ENCODE measurements at regions not wholly inside any gene's neighbourhood (a gene's known extent, or its start where the extent isn't known, plus 50 kb on each side); places are given as distances from the start of the nearest gene placed in this dataset.
"Not testable (repeated sequence)": the region's sequence is repeated elsewhere in the genome, so short reads cannot be mapped to it uniquely, and the experiment has no call there.

GRCh38 chr17:54196751-54197150, 374.0 kb downstream of the KIF2B start:
- DNase-seq: no peak

DNA sequence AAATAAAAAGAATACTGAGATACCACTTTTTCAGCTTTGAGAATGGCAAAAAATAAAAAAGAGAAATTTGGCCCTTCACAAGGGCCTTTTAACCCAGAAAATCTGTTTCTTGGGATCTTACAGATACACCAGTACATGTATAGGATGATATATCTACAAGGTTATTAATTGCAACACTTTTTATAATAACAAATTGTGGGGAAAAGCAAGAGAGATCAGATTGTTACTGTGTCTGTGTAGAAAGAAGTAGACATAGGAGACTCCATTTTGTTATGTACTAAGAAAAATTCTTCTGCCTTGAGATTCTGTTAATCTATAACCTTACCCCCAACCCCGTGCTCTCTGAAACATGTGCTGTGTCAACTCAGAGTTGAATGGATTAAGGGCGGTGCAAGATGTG, 378.7 kb downstream of the KIF2B start:
- DNase-seq: not testable (repeated sequence)

- DNase-seq: no peak
These were observed 398.1 kb downstream of the KIF2B start for GRCh38 chr17:54220829-54221228.

GRCh38 chr17:54221499-54221898, 398.8 kb downstream of the KIF2B start:
- no peak for DNase-seq

DNA sequence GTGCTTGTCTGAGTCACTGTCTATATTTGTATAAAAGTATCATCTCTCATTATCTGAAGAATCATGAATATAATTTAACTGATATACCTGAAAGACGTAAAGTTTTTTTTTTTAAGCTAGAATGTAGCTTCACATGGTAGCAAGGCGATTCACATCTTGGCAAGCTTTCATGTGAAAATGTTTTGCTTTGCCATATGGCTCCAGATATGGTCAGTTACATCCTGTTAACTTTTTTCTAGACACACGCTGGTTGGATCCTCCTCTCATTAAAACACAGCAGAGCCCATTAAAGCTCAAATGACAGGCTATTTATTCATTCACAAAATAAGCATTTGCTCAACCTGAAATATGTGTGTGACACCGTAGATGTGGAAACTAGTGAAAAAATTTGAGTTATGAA, 412.8 kb downstream of the KIF2B start:
- DNase-seq: no peak

DNA sequence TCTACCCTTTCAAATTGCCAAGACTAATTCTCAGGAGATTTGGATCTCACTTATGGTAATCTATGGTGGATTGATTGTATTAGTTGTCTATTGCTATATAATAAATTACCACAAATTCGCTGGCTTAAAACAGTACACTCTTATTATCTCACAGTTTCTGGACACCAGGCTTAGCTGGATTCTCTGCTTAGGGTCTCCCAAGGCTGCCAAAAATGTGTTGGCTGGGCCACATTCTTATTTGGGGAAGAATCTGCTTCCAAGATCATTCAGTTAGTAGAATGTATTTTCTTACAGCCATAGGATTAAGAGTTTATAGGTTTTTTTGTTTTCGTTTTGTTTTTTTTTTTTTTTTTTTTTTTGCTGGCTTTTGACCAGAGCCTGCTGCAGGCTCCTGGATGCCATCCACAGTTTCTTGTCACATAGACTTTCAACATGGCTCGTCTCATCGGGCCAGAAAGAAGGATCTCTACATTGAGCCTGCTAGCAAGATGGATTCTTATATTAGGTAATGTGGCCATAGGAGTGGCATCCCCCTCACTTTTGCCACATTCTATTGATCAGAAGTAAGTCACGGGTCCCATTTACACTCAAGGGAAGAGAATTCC, 415.3 kb downstream of the KIF2B start:
- DNase-seq: no peak

DNA sequence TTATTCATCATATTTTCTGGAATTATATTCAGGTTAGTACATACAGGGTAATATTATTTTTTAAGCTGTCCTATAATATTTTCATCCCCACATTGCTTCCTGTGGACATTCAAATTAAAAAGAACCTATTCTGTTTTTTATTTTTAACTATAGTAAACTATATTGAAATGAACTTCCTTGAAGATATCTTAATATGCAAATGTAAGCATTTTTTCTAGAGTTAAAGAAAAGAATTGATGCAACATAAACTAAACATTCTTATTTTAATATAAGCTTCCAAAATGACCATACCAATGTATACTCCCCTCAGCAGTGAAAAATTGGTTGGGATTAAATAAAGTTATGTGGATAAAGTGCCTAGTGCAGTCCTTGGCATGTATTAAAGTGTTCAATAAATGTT, 416.6 kb downstream of the KIF2B start:
- no peak for DNase-seq

DNA sequence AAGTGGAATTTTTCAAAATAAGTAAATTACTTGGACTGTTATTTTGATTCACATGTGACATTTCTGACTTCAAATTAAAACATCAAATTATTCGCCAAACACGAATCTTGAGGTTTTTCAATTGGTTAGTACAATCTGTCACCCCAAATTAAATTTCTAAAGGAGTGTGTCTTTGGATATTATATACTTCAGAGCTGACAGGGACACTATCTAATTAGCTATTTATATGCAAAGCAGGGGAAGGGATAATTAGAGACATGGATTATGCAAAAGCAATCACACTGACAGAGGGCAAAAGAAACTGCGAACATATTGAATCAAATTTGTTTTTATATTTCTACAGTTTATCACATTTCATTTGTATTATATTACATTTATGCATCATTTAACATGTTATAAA, 433.0 kb downstream of the KIF2B start:
- no peak for DNase-seq

DNA sequence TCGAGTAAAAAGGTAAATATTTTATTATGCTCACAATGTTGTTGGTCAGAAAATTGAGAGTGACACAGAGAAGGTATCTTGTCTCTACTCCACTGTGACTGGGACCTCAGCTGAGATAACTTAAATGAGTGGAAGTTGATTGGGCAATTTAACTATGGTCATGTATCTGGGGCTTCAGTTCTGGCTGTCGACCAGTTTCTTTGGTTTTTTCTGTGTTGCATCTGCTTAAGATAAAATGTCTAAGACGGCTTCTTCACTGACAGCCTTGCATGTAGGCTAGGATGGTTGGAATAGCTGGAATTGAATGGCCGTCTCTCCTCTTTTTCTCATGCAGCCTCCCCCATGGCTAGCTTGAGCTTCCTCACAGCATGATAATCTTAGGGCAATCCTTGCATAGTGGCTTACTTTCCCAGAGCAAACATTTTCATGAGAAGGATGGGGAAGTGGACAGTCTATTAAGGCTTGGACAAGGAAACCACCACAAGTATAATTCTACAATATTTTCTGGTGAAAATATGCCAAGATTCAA, 433.7 kb downstream of the KIF2B start:
- DNase-seq: no peak

- DNase-seq: no peak
These were observed 434.7 kb downstream of the KIF2B start for GRCh38 chr17:54257440-54257839.

- no peak for DNase-seq
These were observed 436.7 kb downstream of the KIF2B start for GRCh38 chr17:54259476-54259875.

DNA sequence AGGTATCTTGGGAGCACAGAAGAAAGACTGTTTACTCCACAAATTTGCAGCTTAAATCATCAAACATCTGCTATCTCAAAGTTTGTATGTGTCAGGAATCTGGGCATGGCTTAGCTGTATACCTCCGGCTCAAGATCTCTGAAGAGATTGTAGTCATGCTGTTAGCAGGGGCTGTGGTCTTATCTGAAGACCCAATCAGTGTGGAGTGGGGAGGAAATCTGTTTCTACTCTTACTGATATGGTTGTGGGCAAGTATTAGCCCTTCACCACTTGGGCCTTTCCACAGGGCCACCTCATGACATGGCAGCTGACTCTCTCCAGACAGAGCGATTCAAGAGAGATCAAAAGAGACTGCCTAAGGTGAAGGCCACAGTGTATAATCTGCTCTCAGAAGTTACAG, 438.7 kb downstream of the KIF2B start:
- no peak for DNase-seq

GRCh38 chr17:54269881-54270280, 447.2 kb downstream of the KIF2B start:
- DNase-seq: no peak

DNA sequence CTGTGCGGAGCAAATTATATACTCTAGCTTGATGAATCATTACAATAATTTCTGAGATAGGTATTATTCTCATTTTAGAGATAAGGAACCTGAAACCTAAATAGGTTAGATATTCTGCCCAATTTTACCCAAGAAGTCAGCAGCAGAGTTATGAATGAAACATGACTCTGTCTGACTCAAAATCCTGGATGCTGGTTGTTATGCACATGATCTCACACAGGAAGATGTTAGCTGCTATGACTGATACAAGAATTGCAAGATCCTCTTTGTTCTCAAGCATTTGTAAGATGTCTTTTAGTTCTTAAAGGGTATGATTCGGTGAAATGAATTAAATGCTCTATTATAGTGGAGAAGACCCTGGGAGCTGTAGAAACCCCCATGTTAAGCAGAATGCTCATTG, 447.8 kb downstream of the KIF2B start:
- DNase-seq: no peak

- DNase-seq: no peak
These were observed 455.1 kb downstream of the KIF2B start for GRCh38 chr17:54277868-54278267.

GRCh38 chr17:54280741-54281140, 458.0 kb downstream of the KIF2B start:
- no peak for DNase-seq

DNA sequence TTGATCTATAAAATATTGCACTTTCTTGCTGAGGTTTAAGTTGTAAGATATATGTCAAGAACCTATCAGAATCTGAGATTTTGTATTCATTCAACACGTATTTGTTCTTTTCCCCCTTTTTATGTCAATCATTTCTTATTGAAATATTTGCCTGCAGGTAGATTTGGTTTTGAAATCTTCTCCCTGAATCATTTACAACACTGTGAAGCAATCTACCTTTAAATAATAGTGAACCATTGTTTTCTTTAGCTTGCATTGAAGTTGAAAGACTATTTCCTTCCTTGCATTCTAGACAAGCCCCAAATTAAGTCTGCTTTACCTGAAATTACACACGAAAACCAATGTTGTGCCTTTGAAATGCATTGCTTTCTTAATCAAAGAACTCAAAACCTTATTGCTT, 460.2 kb downstream of the KIF2B start:
- DNase-seq: no peak

- peak; percentile 35 for DNase-seq
These were observed 484.6 kb downstream of the KIF2B start for GRCh38 chr17:54307351-54307750.

- DNase-seq: no peak
These were observed 502.1 kb downstream of the KIF2B start for GRCh38 chr17:54324813-54325212.

DNA sequence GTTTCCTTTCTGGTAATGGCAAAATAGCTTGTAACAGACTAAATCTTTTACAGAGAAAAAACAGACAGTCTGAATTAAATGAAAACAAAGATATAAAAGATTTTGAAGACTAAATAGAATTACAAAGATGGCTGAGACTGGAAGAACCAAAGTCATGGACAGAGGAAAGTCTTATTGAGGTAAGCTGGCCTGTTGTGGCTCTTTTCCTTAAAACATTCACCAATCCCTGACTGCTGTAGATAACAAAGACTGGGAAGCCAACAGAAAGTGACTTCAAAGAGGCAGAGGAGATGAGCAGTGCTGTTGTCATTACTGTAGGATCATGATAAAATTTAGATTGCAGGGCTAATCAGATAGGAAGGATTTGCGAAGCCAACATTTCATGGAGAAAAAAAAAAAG, 517.0 kb downstream of the KIF2B start:
- no peak for DNase-seq

DNA sequence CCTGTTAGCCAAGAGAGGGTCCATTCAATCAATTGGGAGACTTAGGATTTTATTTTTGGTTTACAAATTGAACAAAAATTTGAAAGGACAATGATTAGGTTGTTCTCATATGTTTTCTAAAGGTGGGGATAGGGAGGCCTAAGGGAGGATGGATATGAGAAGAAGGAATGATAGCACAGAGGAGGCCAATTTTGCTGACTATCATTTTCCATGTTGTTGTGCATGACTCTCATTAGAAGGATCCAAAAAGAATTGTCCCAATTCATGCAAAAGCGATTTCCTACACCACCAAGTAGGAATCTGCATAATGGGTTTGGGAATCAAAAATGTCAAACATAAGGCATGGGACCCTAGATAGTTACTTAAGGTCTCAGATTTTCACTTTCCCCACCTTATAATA, 524.8 kb downstream of the KIF2B start:
- DNase-seq: no peak

DNA sequence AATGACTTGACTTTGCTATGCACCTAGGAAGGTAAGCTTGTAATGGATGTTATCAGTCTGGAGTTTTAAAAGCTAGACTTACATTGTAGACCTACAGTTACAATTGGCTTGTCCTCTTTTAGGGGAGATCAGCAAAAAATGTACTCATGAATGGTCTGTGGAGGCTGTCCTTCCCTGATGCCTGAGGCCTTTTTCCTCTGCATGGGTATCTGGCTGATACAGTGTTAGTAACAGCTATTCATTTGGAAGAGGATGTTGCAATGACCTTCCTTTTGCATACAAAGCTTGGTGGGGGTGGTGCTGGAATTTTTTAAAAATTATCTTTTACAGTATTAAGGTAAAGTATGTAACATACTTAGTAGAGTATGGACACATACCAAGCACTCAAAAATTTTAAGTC, 525.5 kb downstream of the KIF2B start:
- no peak for DNase-seq

DNA sequence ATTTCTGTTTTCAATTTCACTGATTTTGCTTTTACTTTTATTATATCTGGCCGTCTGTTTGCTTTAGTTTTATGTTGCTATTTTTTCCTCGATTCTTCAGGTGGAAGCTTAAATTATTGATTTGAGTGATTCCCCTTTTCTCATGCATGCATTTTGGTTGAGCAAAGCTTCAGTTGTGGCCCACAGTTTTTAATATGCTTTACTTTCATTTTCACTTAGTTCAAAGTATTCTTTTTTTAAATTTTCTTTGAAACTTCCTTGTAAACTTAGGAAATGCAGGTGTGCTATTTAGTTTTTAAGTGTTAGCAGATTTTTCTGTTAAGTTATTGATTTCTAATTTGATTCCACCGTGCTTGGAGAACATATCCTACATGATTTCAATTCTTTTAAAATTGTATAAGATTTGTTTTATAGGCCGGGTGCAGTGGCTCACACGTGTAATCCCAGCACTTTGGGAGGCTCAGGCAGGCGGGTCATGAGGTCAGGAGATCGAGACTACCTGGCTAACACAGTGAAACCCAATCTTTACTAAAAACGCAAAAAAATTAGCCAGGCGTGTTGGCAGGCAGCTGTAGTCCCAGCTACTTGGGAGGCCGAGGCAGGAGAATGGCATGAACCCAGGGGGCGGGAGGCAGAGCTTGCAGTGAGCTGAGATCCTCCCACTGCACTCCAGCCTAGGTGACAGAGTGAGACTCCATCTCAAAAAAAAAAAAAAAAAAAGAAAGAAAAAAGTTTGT, 531.2 kb downstream of the KIF2B start:
- no peak for DNase-seq

DNA sequence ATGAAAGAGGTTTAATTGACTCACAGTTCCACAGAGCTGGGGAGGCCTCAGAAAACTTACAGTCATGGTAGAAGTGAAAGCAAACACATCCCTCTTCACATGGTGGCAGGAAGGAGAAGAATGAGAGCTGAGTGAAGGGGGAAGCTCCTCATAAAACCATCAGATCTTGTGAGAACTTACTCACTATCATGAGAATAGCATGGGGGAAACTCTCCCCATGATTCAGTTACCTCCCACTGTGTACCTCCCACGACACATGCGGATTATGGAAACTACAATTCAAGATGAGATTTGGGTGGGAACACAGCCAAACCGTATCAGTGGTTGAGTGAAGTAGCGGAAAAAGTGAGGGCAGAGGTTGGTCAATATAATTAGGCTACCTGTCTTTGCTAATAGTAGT, 538.3 kb downstream of the KIF2B start:
- DNase-seq: not testable (repeated sequence)
